ENCODE measurements at regions not wholly inside any gene's neighbourhood (a gene's known extent, or its start where the extent isn't known, plus 50 kb on each side); places are given as distances from the start of the nearest gene placed in this dataset.

DNA sequence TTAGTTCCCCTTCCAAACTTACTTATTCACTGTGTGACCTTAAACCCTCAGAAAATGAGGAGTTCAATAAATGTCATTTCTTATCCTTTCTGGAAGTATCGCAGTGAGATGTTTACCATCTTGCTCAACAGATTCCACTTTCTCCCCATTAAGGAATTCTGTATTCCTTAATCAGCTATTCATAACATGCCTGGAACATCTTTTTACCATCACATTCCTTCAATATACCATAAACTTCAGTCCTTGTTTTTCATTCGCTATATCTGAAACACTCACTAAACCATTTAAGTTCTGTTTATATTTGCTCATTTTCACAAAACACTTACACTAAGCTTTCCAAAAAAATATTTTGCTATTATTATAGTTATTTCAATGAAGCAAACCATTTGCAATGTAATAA lies 1158.6 kb downstream of the CDH12 start:
- no peak for DNase-seq (ENCODE audit: low spot score)

DNA sequence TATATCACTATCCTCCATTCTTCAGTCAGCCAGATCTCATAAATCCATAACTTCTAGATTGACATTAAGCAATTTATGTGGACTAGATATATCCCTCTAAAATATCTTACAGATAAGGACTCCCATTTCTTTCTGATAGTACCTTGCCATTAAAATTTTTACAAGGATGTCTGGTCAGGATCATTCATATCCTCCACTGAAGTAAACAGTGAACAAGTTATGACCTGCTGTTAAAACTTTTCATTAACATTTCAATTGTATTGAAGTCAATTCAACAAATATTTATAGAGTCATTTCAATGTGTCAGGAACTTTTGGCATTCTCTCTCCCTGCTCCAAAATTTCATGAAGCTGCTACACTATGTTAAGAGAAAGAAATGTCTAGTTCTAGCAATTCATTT lies 1159.6 kb downstream of the CDH12 start:
- no peak for DNase-seq (ENCODE audit: low spot score)

DNA sequence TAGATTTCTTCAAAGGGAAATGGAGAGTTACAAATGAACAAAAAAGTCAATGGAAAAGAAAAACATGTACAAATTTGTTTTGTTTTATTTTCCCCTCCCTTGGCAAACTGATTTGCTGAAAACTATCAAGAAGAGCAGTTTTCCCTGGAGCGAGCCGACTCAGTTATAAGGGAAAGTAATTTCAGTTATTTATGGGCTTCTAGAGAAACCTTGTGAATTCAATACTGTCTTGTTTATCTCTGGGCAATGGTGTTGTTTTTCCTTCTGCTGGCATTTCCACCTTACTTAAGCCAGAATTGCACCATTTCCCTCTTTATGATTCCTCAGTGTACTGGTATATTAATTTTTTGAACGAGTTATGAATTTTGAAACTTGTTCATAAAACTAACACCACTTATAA lies 1163.6 kb downstream of the CDH12 start:
- no peak for DNase-seq (ENCODE audit: low spot score)

- no peak for DNase-seq (ENCODE audit: low spot score)
Measured at GRCh38 chr5:21688655-21689054, 1164.5 kb downstream of the CDH12 start.

DNA sequence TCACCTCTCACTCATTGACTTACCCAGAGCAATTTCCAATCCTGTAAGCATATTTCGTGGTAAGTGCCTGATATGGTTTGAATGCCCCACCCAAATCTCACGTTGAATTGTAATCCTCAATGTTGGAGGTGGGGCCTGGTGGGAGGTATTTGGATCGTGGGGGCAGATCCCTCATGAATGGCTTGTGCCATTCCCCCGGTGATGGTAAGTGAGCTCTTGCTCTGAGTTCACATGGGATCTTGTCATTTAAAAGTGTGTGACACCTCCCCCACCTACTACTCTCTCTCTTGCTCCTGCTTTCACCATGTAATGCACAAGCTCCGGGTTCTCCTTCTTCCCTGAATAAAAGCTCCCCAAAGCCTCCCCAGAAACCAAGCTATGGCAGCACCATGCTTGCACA lies 1165.5 kb downstream of the CDH12 start:
- DNase-seq (ENCODE audit: low spot score): no peak

GRCh38 chr5:21686706-21687105 lies 1166.4 kb downstream of the CDH12 start:
- no peak for DNase-seq (ENCODE audit: low spot score)

GRCh38 chr5:21685522-21685921 lies 1167.6 kb downstream of the CDH12 start:
- DNase-seq (ENCODE audit: low spot score): no peak

DNA sequence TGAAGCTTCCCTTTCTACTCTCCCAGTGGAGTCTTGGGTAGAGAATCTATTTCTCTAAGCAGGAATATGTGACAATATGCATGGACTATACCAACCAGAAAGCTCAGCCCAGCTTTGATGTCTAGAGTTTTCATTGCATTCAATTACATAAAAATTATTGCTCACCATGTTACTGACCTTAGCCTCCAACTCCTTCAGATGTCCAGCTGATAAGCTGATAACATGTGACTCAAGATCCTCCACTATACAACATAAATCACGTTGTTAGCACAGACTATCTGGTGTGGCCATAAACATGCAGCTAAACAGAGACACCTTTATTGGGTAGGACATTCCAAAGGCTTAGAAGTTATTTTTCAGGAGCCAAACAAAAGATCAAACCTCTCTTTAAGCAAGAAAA lies 1168.2 kb downstream of the CDH12 start:
- DNase-seq (ENCODE audit: low spot score): no peak

DNA sequence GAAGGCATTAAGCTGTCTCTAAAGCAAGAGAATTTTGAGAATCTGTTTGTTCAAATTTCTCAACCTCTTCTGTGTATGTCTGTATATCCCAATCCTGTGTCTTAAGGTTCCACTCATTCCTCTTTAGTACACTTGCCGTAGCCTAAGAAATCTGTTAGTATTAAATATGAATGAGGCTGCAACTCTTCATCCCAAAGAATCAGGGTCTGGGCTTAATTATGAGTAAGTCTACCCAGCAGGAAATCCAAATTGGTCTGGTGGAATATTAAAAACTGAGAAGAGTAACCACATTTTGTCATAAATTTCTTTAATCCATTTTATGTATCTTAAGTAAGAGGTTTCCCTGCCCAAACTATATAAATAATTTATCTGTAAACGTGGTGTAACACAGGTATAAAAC lies 1171.2 kb downstream of the CDH12 start:
- no peak for DNase-seq (ENCODE audit: low spot score)

DNA sequence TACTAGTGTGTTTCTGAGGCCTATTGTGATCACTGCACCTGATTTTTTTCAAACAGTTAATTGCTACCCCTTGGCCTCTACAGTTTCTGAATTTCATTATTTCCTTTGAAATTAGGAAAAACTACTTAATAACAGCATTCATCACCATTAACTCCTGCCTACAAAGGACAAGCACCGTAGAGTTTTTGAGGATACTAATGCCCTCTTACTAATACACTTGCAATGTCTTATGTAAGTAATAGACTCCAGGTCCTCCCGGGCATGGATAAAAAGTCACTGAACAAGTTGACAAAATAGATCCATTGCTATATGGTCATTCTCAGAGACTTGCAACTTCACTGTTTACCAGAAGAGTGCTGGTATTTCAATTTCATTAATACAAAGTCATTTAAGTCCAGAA lies 1172.5 kb downstream of the CDH12 start:
- DNase-seq (ENCODE audit: low spot score): no peak

DNA sequence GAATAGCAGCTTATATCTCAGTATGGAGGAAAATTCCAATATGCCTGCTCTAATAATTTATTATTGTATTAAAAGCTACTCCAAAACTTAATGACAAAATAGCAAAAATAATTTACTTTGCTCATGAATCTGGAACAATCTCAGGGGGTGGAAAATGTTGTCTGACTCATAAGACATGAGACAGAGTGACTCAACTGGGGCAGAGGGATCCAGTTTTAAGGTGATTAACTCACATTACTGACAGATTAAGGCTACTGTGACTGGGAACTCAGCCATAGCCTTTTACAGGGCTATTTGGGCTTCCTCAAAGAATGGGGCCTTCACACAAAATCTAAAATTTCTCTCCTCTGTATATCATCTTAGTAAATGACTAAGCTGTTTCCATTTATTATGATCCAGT lies 1172.9 kb downstream of the CDH12 start:
- no peak for DNase-seq (ENCODE audit: low spot score)

GRCh38 chr5:21678526-21678925 lies 1174.6 kb downstream of the CDH12 start:
- no peak for DNase-seq (ENCODE audit: low spot score)

DNA sequence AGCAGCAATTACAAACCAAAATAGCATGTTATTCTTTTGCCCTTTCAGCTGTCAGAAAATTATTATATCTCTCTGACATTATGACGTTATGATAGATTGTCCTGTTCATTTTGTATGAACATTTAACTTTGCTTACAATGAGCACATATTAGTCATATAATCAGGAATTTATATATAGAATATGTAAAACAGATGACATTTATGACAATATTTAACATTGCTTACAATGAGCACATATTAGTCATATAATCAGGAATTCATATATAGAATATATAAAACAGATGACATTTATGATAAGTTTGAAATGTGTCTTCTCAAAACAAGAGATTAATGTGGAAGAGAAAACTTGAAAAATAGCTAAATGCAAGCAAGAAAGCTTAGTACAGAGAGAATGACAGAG lies 1180.2 kb downstream of the CDH12 start:
- no peak for DNase-seq (ENCODE audit: low spot score)

DNA sequence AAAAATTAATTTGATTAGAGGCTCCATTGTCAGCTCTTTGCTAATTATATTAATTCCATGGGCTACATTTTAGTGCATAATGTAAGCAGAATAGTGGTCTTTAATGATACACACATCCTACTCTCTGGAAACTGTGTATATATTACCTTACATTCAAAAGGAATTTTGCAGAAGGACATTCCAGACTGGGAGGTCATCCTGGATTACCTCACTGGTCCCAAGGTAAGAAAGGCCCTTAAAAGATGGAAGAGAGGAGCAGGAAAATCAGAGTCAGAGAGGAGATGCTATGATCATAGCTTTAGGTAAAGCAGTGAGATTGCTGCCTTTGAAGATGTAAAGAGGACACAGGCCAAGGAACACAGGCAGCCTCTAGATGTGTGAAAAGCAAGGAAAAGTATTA lies 1180.8 kb downstream of the CDH12 start:
- no peak for DNase-seq (ENCODE audit: low spot score)

DNA sequence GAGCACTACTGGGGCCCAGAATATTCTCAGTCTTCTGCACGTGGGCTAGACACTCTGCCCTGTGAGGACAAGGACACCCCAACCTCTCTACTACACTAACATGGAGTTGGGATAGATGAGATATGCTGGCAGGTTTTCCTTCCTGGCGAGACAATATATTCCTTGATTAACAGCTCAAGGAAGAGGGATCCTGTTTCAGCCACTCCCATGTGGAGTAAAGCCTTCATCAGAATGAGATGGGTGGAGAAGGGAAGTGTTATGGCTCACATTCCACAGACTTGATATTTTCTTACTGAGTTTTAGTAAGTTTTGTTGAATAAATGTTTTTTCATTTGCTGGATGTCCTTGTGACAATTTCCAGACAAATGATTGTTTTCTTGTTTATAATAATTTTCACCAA lies 1187.6 kb downstream of the CDH12 start:
- no peak for DNase-seq (ENCODE audit: low spot score)

- DNase-seq (ENCODE audit: low spot score): no peak
Measured at GRCh38 chr5:21663082-21663481, 1190.1 kb downstream of the CDH12 start.

DNA sequence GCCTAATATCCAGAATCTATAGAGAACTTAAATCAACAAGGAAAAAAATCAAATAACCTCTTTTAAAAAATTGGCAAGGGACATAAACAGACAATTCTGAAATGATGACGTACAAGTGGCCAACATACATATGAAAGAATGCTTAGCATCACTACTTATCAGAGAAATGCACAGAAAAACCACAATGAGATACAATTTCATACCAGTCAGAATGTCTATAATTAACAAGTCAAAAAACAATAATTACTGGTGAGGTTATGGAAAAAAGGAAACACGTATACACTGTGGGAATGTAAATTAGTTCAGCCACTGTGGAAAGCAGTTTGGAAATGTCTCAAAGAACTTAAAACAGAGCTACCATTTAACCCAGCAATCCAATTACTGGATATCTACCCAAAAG lies 1192.0 kb downstream of the CDH12 start:
- no peak for DNase-seq (ENCODE audit: low spot score)

DNA sequence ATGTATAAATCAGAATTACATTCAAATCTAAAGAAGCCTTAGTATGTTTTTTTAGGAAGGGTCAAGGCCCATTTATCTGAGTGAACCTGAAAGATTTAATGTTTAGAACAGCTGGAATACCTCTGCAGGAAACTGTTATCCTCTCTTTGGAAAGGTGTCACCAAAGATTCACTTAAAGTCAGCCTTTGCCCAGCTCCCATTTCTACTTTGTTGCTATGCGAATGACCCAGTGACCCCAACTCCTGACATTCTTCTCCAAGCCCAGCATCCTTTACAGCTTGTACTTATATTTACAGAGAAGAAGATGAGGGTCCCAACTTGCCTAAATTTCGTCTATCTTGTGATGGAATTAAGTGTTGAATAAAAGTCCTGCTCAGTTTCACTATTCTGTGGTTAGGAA lies 1198.6 kb downstream of the CDH12 start:
- DNase-seq (ENCODE audit: low spot score): no peak

GRCh38 chr5:21649969-21650368 lies 1203.2 kb downstream of the CDH12 start:
- no peak for DNase-seq (ENCODE audit: low spot score)

GRCh38 chr5:21646469-21646868 lies 1206.7 kb downstream of the CDH12 start:
- no peak for DNase-seq (ENCODE audit: low spot score)

DNA sequence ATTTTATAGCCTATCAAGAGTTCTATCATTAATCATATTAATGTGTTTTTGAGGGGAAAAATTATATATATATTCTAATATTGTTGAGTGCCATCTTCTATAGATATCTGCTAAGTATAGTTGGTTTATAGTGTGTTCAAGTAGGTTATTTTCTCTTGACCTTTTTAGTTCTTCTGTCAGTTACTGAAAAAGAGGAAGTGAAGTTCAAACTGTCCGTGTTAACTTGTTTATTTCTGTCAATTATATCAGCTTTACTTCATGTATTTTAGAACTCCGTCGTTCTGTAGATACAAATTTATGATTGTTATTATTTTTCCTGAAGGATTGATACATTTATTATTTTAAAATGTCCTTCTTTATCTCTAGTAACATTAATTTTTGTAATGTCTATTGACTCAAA lies 1209.1 kb downstream of the CDH12 start:
- no peak for DNase-seq (ENCODE audit: low spot score)

DNA sequence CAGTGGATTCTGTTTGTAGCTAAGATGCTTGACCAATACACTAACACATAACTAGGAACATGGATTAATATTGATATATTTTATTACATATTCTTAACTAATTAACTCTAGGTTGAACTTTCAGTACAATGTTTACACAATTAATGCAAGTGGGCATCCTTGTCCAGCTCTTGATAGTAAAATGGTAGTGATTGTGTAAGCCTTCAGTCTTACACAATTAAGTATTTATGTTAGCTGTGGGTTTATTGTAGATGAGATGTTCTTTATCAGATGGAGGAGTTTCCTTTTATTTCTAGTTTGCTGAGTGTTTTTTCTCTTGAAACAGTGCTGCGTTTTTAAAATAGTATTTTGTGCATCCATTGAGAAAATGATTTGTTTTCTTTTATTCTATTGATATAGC lies 1210.8 kb downstream of the CDH12 start:
- DNase-seq (ENCODE audit: low spot score): no peak

DNA sequence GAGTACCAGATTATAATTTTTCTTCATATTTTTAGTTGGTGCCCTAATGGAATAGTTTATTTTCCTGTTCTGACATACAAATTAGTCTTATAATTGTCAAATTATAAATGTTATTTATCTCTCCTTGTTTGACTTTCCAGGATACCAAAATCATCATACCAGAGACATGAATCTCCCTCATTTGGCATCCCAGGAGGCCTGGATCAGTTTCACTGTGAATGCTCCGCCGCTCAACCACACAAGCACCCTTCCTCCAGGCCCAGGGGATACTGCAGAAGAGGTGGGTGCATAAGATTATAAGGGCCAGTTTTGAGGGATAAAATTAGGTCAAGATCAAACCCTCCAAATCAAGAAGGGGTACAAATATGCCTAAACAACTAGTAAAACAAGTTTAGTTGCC lies 1229.3 kb downstream of the CDH12 start:
- DNase-seq (ENCODE audit: low spot score): no peak

DNA sequence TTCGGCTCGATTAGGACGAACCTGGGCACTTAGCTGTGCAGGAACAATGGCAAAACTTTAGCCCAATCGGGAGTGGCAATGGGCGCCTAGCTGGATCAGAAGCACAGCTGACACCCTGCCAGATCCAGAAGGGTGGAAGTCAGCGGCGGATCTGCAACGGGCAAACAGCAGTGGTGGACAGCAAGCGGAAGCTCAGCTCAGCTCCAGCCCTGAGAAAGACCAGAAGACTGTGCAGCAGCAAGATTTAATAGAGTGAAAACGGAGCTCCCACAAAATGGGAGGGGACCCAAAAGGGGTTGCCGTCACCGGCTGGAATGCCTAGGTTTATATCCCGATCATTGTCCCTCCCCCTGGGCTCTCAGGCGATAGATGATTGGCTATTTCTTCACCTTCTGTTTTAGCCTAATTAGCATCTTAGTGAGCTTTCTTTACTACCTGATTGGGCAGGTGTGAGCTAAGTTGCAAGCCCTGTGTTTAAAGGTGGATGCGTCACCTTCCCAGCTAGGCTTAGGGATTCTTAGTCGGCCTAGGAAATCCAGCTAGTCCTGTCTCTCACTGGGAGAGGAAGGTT lies 1237.9 kb downstream of the CDH12 start:
- no peak for DNase-seq (ENCODE audit: low spot score)

DNA sequence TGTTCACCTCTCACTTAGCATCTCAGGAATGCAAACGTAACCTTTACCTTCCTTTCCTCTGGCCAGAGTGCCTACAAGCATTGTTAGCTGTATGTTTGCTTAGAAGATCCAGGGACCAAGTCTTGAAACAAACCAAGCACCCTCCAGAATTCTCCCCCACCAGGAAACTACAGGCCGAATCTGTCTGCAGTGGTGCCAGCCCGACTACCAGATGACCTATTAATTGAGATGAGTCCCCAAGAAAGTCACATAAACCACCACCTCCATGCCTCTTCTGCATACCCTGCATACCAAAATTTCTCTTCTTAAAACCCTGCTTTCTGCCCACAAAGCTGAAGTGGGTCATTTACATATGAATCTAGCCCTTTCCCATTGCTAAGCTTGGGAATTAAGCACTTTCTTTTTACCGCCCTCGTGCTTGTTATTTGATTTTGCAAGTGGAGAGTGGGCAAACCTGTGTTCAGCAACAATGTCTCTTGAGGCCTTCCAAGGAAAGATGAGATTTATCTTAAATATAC lies 1239.1 kb downstream of the CDH12 start:
- DNase-seq (ENCODE audit: low spot score): no peak
